Breast epithelium (tissue), 3 donors: ENCODE measurements at regions not wholly inside any gene's neighbourhood (a gene's known extent, or its start where the extent isn't known, plus 50 kb on each side); places are given as distances from the start of the nearest gene placed in this dataset.

ENCODE experiments used
- POLR2A ChIP-seq: fragments of 450-650 bp; IDR thresholded peaks from one replicate; pipeline ENCODE4 v1.6.1; 2016; ENCODE audit warnings: antibody characterized with exemption, mild to moderate bottlenecking, moderate library complexity
- POLR2AphosphoS5 ChIP-seq, 3 donors: sonication (generic); formaldehyde crosslinking; IDR thresholded peaks; one replicate each; pipeline ENCODE4 v1.6.1; 2017; ENCODE audit warnings: antibody characterized with exemption in 3 of 3
- TF ChIP-seq, protein P1 (sequence below), 3 donors: fragments of 450-650 bp; IDR thresholded peaks; one replicate each; pipeline ENCODE4 v1.5.1; 2016 to 2017; ENCODE audit warnings: antibody characterized with exemption in 3 of 3, mild to moderate bottlenecking in 3 of 3, moderate library complexity in 3 of 3

DNA sequence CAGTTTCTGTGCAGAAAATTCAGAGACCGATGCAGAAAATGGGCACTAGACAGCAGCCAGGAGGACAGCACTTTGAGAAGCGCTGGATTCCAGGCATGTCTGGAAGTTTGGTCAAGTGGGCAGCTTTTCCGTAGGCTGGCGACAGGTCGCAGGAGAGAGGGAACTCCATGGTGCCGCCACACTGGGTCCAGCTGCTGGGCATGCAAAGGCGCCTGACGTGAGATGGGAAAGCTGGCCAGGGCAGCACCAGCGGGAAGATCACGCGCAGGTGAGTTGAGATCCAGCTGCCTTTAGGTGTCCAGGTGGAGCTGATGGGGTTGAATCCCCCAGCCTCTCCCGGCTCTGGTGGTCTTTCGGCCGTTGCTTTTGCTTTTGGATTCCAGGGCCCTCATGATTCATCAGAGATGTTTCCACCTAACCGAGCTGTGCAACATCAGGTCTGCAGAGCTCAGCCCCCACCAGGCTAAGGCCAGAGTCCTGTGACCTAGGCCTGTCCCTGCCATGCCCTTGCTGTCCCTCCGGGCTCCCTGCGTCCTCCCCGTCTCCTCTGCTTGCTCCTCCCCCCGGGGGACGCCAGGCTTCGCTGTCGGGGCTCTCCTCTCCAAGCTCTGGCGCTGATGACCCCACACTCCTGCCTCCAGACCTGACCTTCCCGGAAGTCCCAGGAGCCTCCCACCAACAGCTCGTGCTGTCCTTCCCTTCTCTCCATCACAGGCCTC lies 1001.7 kb downstream of the BRD1 start:
- TF ChIP-seq, protein P1, sequence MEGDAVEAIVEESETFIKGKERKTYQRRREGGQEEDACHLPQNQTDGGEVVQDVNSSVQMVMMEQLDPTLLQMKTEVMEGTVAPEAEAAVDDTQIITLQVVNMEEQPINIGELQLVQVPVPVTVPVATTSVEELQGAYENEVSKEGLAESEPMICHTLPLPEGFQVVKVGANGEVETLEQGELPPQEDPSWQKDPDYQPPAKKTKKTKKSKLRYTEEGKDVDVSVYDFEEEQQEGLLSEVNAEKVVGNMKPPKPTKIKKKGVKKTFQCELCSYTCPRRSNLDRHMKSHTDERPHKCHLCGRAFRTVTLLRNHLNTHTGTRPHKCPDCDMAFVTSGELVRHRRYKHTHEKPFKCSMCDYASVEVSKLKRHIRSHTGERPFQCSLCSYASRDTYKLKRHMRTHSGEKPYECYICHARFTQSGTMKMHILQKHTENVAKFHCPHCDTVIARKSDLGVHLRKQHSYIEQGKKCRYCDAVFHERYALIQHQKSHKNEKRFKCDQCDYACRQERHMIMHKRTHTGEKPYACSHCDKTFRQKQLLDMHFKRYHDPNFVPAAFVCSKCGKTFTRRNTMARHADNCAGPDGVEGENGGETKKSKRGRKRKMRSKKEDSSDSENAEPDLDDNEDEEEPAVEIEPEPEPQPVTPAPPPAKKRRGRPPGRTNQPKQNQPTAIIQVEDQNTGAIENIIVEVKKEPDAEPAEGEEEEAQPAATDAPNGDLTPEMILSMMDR (IDR thresholded peaks at IDR 0.05), result no peak
- TF ChIP-seq POLR2AphosphoS5 (IDR thresholded peaks at IDR 0.05) (no peak), POLR2A (no peak)
